ENCODE measurements at regions not wholly inside any gene's neighbourhood (a gene's known extent, or its start where the extent isn't known, plus 50 kb on each side); places are given as distances from the start of the nearest gene placed in this dataset.

DNA sequence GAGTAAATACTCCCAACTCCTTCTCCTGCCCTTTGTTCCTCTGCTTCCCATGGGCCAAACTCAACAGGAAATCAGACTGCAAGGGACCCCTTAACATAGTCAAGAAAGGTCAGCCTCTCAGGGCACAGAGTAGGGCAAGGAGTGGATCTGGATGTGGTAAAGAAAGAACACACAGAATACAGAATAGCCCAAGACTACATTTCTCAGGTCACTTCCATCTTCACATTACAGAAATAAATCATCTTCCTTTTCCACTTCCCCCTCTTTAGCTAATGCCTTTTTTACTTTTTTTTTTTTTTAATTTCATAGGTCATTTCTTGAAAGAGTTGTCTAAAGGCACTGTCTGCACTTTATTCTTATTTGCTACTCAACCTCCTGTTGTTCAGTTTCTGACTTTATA lies 558.3 kb downstream of the TNS1 start:
- TF ChIP-seq, protein P1, sequence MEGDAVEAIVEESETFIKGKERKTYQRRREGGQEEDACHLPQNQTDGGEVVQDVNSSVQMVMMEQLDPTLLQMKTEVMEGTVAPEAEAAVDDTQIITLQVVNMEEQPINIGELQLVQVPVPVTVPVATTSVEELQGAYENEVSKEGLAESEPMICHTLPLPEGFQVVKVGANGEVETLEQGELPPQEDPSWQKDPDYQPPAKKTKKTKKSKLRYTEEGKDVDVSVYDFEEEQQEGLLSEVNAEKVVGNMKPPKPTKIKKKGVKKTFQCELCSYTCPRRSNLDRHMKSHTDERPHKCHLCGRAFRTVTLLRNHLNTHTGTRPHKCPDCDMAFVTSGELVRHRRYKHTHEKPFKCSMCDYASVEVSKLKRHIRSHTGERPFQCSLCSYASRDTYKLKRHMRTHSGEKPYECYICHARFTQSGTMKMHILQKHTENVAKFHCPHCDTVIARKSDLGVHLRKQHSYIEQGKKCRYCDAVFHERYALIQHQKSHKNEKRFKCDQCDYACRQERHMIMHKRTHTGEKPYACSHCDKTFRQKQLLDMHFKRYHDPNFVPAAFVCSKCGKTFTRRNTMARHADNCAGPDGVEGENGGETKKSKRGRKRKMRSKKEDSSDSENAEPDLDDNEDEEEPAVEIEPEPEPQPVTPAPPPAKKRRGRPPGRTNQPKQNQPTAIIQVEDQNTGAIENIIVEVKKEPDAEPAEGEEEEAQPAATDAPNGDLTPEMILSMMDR (IDR thresholded peaks at IDR 0.05): no peak
- no peak for TF ChIP-seq POLR2A (IDR thresholded peaks at IDR 0.05)
